ENCODE measurements at regions not wholly inside any gene's neighbourhood (a gene's known extent, or its start where the extent isn't known, plus 50 kb on each side); places are given as distances from the start of the nearest gene placed in this dataset.
"Not testable (repeated sequence)": the region's sequence is repeated elsewhere in the genome, so short reads cannot be mapped to it uniquely, and the experiment has no call there.

GRCh38 chr2:17057109-17058017, 391.7 kb upstream of the CYRIA start:
- DNase-seq = no peak

DNA sequence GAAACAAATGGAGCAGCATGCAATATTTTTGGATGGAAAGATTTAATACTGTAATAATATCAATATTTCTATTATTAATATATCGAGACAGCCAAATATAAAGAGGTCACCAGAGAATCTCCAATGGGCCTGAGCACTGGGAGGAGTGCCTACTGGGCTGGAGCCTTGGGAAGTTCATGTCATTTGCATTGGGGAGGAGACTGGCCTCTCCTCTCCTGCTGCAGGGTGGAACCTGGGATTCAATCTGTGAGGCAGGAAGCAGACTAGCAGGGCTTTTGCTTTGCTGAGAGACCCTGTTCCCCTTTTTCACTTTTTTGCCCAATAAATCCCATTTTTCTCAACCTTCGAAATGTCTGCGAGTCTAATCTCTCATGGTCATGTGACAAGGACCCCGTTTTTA, 390.6 kb upstream of the CYRIA start:
- DNase-seq = no peak

GRCh38 chr2:17052001-17052400, 386.4 kb upstream of the CYRIA start:
- DNase-seq = no peak

- DNase-seq = no peak
Observed at GRCh38 chr2:17051538-17051937, 385.9 kb upstream of the CYRIA start.

DNA sequence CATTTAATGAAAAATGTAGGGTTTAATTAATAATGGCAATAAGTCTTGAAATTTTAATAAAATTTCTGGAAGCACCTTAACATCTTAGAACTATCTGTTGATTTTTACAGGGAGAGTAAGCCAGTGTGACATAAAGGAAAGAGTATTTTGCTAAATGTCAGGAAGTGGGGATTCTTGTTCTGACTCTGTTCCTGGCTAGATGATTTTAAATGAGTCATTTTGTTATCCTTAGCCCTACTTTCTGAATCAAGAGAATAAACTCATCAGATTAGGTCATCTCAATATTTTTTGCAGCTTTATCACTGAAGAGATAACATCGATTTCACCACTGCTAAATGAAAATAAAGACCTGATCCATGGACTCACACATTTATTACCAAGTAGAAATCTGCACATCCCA, 377.5 kb upstream of the CYRIA start:
- no peak for DNase-seq

DNA sequence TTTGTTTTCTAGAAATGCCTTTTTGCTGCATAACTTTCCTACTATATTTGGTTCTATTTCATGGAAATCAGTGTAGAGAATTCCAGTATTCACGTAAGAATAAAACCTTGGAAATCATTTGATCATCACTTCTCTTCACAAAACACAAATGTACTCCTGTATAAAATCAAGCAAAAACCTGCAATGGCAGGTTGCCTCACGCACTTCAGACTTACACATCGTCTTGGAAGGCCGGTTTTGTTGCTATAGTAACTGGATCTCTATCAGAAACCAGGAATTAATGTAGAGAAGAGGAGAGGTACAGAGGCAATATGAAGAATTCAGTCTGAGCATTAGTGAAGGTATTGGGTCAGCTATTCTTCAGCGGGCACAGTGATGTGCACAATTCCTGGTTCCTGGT, 370.7 kb upstream of the CYRIA start:
- DNase-seq = no peak

GRCh38 chr2:17035010-17035409, 369.4 kb upstream of the CYRIA start:
- no peak for DNase-seq

- DNase-seq = no peak
Observed at GRCh38 chr2:17030047-17030446, 364.4 kb upstream of the CYRIA start.

DNA sequence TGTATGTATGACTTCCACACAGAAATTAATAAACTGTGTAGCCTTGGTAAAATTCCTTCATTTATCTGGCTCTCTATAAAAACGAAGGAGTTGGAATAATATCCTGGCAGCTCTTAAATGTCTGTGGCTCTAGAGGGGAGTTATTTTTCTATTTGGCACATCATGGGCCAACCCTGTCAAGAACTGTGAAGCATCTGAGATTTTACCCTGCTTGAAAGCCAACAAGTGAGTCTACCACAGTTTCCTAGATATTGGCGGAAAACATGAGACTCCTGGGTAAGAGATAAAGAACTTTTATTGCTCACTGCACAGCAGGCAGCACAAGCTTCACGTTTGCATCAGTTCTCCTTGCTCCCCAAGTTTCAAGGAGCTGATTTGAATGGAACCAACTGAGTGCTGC, 346.7 kb upstream of the CYRIA start:
- no peak for DNase-seq

DNA sequence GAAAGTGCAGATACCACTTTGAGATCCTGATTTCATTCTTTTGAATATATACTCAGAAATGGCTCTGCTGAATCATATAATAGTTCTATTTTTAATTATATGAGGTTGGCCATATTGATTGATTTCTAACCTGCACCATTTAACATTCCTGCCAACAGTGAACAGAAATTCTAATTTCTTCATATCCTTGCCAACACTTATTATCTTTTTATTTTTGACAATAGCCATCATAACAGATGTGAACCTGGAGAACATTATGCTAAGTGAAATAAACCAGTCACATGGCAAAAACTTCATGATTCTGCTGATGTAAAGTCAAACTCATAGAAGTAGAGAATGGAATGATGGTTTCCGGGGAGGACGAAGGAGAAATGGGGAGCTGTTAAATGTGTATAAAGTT, 344.5 kb upstream of the CYRIA start:
- no peak for DNase-seq

- no peak for DNase-seq
Observed at GRCh38 chr2:17000184-17000482, 334.5 kb upstream of the CYRIA start.

DNA sequence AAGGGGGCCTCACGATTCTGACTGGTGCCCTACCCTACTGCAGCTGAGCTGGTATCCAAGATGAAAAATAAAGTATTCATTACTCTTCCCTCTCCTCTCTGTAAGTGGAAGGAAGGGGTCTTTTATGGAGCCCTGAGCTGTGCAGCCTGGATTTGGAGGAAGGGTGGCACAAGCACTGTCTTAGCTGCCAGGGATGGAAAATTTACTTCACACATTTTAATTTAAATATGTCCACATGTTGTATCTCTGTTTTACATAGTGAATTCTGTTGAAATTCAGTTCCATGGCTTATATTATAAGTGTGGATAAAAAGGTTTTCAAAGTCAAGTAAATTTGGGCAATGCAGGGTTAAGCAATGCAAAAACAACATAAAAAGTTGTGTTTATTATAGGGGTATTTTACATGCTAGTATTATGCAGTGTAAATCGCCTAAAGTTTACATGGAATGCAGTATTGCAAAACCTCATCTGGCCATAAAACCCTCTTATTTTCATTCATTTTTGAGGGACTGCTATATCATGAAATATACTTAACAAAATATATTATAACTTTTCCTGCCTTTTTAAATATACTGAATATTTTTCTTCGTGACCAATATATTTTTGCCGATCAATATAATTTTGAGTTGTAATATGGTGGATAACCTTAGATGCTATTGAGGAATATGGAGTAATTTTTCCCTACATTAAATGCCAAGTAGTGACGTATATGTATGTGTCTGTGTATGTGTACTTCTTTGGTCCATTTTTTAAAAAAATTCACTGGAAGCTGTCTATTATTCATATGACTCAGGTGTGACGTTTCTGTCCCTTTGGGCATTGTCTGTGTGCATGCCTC, 333.9 kb upstream of the CYRIA start:
- no peak for DNase-seq

- DNase-seq = no peak
Observed at GRCh38 chr2:16978301-16978700, 312.7 kb upstream of the CYRIA start.

DNA sequence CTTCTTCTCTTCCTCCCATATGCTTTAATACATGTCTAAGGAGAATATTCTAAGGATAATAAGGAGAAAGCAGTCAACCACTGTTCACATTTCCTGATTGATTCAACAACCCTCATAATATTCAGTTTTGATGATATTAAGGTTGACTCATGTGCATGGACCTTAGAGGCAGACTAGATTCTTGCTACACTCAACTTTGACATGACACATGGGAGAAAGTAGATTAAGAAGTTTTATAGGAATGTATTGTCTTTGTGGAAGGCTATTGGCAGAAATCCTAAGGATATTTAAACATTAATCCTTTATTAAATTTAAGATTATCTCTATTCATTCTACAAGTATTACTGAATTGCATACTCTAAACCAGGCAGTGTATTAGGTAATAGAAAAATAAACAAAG, 309.1 kb upstream of the CYRIA start:
- DNase-seq = no peak

- DNase-seq = no peak
Observed at GRCh38 chr2:16973586-16974286, 308.1 kb upstream of the CYRIA start.

DNA sequence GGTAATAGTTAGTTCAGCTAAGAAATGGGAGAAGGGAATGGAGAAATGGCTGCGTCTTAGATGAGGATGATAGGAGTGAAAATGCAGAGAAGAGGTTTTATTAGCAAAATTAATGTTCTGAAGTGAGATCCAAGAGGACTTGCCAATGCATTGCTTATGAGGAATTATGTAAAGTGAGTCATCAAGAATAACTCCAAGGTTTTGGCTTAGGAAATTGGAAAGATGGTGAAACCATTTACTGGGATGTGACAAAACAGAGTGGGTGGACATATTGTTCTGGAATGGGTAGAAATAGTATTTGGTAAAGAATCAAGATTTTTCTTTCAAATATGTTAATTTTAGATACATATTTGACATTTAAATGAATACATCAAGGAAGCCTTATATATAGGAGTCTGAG, 306.6 kb upstream of the CYRIA start:
- no peak for DNase-seq

GRCh38 chr2:16971722-16972234, 306.1 kb upstream of the CYRIA start:
- DNase-seq = no peak

DNA sequence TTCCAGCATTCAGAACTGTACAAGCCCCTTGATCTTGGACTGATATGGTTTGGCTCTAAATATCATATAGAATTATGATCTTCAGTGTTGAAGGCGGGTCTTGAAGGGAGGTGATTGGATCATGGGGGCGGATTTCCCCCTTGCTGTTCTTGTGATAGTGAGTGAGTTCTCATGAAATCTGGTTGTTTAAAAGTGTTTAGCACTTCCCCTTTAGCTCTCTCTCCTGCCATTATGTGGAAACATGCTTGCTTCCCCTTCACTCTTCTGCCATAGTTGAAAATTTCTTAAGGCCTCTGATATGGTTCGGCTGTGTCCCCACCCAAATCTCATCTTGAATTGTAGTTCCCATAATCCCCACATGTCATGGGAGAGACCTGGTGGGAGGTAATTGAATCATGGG, 305.3 kb upstream of the CYRIA start:
- DNase-seq = not testable (repeated sequence)

- DNase-seq = no peak
Observed at GRCh38 chr2:16962505-16962904, 296.9 kb upstream of the CYRIA start.

DNA sequence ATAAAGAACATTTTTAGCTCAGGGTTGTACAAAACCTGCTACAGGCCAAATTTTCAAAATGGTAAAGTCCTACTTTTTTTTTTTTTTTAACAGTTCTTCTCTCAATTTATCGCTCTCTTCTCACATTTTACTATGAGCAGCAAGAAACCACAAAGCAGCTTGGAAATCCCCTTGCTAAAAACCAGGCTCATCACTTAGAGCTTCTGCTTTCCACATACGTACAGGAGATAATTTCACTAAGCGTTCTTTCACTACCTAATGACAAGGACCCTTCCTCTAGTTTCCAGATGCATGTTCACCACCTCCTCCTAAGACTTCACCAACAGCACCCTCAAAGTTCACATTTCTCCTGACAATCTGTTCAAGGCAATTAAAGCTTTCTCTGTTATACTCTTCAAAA, 294.9 kb upstream of the CYRIA start:
- DNase-seq = no peak

- no peak for DNase-seq
Observed at GRCh38 chr2:16958266-16958665, 292.6 kb upstream of the CYRIA start.

GRCh38 chr2:16952805-16953204, 287.2 kb upstream of the CYRIA start:
- no peak for DNase-seq

DNA sequence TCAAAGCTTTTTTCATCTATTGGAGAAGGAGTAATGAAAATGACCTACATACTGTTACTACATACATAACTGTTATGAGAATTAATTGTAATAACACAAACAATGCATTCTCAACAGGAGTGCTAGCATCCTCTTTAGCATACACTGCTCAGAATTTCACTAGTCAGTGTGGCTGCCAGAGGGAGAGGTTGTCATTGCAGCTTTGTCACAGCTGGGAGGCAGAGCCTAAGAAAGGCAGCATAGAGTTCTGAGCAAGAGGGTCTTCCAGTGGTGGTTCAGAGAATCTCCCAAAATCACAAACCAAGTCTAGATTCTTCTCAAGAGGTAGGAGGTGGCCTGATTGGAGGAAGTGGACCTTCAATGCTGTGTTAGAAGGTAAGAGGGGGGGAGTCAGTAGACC, 286.7 kb upstream of the CYRIA start:
- no peak for DNase-seq

DNA sequence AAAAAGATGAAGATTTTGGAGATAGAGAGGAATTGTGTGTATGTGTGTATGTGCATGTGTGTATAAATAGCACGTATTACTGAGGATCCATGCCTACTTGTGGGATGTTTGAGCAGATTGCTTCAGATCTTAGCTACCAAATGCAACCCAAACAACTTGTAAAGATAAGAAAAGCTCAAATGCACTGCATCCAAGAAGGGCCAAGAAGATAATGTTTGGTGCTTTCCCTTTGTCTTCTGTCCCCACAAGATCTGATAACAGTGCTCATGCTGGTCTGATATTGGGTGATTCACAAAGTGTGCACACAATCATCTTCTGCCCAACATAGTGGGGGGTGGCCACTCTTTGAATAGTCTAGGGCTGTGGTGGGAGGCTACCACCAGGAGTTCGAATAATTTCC, 284.8 kb upstream of the CYRIA start:
- no peak for DNase-seq

Measured in CD4-positive, alpha-beta T cell treated with Interferon gamma for 1 hour (primary cell).